Peyer's patch (tissue), 4 donors: ENCODE measurements at regions not wholly inside any gene's neighbourhood (a gene's known extent, or its start where the extent isn't known, plus 50 kb on each side); places are given as distances from the start of the nearest gene placed in this dataset.

Experiments
- CTCF ChIP-seq, 6 experiments: fragments of 450-650 bp in 4 of 6; fragments of 200-600 bp in 2 of 6; sonication (generic) in 1 of 6; IDR thresholded peaks; one replicate each; pipeline ENCODE4 v1.5.1; 2017 to 2019; ENCODE audit warnings: antibody characterized with exemption in 6 of 6, mild to moderate bottlenecking in 3 of 6, moderate library complexity in 1 of 6
- POLR2A ChIP-seq, 2 donors: fragments of 450-650 bp; IDR thresholded peaks; one replicate each; pipeline ENCODE4 v1.5.1; 2017; ENCODE audit warnings: antibody characterized with exemption in 2 of 2, mild to moderate bottlenecking in 2 of 2, moderate library complexity in 2 of 2

- TF ChIP-seq CTCF (IDR thresholded peaks at IDR 0.05): no peak
- TF ChIP-seq POLR2A (IDR thresholded peaks at IDR 0.05): no peak
Observed at GRCh38 chr7:54653905-54654304, 105.1 kb downstream of the SEC61G start.
